Activated naive CD8-positive, alpha-beta T cell treated with anti-CD3 and anti-CD28 coated beads, Interleukin-2, amount 50 U/mL, for 16 hours (primary cell): ENCODE measurements at regions not wholly inside any gene's neighbourhood (a gene's known extent, or its start where the extent isn't known, plus 50 kb on each side); places are given as distances from the start of the nearest gene placed in this dataset.
"Not testable (repeated sequence)": the region's sequence is repeated elsewhere in the genome, so short reads cannot be mapped to it uniquely, and the experiment has no call there.

ENCODE experiments used
- DNase-seq: peaks from one replicate; pipeline ENCODE4 v3.0.0-alpha.2; 2020; ENCODE audit warnings: low read depth, low spot score

GRCh38 chr4:20050768-20051167, 200.9 kb upstream of the SLIT2 start:
- DNase-seq: no peak

- DNase-seq: no peak
Observed at GRCh38 chr4:20049889-20050288, 201.8 kb upstream of the SLIT2 start.

GRCh38 chr4:20046931-20047677, 204.6 kb upstream of the SLIT2 start:
- no peak for DNase-seq

- DNase-seq: no peak
Observed at GRCh38 chr4:20046179-20046578, 205.5 kb upstream of the SLIT2 start.

GRCh38 chr4:20044966-20045365, 206.7 kb upstream of the SLIT2 start:
- DNase-seq: no peak

GRCh38 chr4:20044502-20044911, 207.2 kb upstream of the SLIT2 start:
- no peak for DNase-seq

- no peak for DNase-seq
Observed at GRCh38 chr4:20043991-20044390, 207.7 kb upstream of the SLIT2 start.

- DNase-seq: no peak
Observed at GRCh38 chr4:20042769-20043168, 208.9 kb upstream of the SLIT2 start.

GRCh38 chr4:20041839-20042407, 209.8 kb upstream of the SLIT2 start:
- DNase-seq: no peak

GRCh38 chr4:20037745-20038144, 214.0 kb upstream of the SLIT2 start:
- no peak for DNase-seq

- DNase-seq: no peak
Observed at GRCh38 chr4:20030108-20030507, 221.6 kb upstream of the SLIT2 start.

- DNase-seq: no peak
Observed at GRCh38 chr4:20028645-20029044, 223.1 kb upstream of the SLIT2 start.

GRCh38 chr4:20026456-20026855, 225.2 kb upstream of the SLIT2 start:
- DNase-seq: no peak

- DNase-seq: no peak
Observed at GRCh38 chr4:20022471-20022870, 229.2 kb upstream of the SLIT2 start.

GRCh38 chr4:20020056-20020455, 231.6 kb upstream of the SLIT2 start:
- DNase-seq: no peak

- DNase-seq: no peak
Observed at GRCh38 chr4:20019310-20020015, 232.2 kb upstream of the SLIT2 start.

GRCh38 chr4:20017777-20018115, 234.0 kb upstream of the SLIT2 start:
- no peak for DNase-seq

- no peak for DNase-seq
Observed at GRCh38 chr4:20017070-20017776, 234.5 kb upstream of the SLIT2 start.

- DNase-seq: no peak
Observed at GRCh38 chr4:20015636-20016224, 236.0 kb upstream of the SLIT2 start.

GRCh38 chr4:20003836-20004558, 247.7 kb upstream of the SLIT2 start:
- DNase-seq: not testable (repeated sequence)

GRCh38 chr4:19999775-20000414, 251.8 kb upstream of the SLIT2 start:
- no peak for DNase-seq
